ENCODE measurements at regions not wholly inside any gene's neighbourhood (a gene's known extent, or its start where the extent isn't known, plus 50 kb on each side); places are given as distances from the start of the nearest gene placed in this dataset.

DNA sequence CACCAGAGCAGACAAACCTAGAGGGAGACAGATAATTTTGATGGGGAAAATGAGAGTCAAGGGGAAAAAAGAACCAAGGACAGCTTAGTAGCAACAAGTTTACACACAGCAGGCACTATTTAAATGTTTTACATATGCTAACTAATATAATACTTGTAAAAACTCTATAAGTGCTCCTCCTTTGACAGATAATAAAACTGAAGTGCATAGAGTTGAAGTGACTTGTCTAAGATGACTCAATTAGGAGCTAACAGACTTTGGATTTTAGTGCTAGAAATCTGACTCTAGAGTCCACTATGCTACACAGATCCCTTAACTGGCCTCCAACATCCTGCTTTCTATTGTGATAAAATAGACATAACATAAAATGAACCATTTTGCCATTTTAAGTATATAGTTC, 506.9 kb downstream of the SATB2 start:
- no peaks in the 10 kb centered on the region for H3K4me1 ChIP-seq (ENCODE audit: control insufficient read depth in 1 of 2, low read depth in 2 of 2)
- no peak overlapping the region for H3K4me3 ChIP-seq
- no peaks in the 10 kb centered on the region for H3K9me3 ChIP-seq
- H3K27ac ChIP-seq = no peak overlapping the region
- no peaks in the 10 kb centered on the region for H3K36me3 ChIP-seq
- no peak for DNase-seq (ENCODE audit: low spot score)
- ATAC-seq (ENCODE audit: insufficient number of reproducible peaks, low FRiP score, low read depth) = no peak
- TF ChIP-seq, protein P1, sequence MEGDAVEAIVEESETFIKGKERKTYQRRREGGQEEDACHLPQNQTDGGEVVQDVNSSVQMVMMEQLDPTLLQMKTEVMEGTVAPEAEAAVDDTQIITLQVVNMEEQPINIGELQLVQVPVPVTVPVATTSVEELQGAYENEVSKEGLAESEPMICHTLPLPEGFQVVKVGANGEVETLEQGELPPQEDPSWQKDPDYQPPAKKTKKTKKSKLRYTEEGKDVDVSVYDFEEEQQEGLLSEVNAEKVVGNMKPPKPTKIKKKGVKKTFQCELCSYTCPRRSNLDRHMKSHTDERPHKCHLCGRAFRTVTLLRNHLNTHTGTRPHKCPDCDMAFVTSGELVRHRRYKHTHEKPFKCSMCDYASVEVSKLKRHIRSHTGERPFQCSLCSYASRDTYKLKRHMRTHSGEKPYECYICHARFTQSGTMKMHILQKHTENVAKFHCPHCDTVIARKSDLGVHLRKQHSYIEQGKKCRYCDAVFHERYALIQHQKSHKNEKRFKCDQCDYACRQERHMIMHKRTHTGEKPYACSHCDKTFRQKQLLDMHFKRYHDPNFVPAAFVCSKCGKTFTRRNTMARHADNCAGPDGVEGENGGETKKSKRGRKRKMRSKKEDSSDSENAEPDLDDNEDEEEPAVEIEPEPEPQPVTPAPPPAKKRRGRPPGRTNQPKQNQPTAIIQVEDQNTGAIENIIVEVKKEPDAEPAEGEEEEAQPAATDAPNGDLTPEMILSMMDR (IDR thresholded peaks at IDR 0.05) = no peak
- no peaks in the 10 kb centered on the region for H3K27me3 ChIP-seq (replicated peaks; ENCODE audit: insufficient read depth)

DNA sequence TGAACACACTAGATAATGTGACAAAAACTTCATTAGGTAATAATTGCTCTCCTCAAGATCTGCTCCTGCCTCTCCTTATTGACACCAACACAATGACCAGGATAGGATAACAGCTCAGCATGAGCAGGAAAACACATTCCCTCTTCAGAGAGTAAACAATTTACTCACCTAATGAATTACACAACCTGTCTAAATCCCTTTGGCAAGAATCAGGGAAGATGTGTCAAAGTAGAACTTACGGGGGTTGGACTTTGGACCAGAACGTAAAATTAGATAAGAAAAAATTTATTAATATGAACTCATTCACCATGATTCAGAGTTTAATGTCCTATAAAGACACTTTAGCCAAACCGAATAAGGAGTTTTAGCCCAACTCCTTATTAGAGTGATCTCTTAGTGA, 512.2 kb downstream of the SATB2 start:
- TF ChIP-seq, protein P1 (IDR thresholded peaks at IDR 0.05) = no peak
- no peak for ATAC-seq (ENCODE audit: insufficient number of reproducible peaks, low FRiP score, low read depth)
- Histone ChIP-seq H3K4me3 (no peak overlapping the region), H3K9me3 (no peaks in the 10 kb centered on the region), H3K27ac (no peak overlapping the region), H3K27me3 (replicated peaks; ENCODE audit: insufficient read depth) (no peaks in the 10 kb centered on the region), H3K36me3 (no peaks in the 10 kb centered on the region), H3K4me1 (ENCODE audit: control insufficient read depth in 1 of 2, low read depth in 2 of 2) (no peaks in the 10 kb centered on the region)
- DNase-seq (ENCODE audit: low spot score) = no peak

DNA sequence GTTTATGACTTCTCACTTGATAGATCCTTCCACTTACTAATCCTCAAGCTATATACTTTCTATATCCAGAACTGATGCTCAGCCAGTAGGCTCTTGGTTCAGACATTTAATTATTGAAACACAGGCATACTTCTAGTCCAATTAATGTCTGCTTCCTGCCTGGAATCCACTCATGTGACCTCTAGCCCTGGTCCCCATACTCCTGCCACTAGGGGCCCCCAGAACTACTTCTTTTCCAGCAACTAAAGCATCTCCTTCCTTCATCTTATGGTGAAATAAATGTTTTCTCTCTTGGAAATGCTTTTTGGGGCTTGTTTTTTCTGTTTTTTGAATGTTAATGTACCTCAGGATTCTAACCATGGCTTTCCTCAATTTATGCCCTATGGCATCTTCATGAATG, 527.6 kb downstream of the SATB2 start:
- Histone ChIP-seq H3K4me3 (no peak overlapping the region), H3K27ac (no peak overlapping the region), H3K4me1 (ENCODE audit: control insufficient read depth in 1 of 2, low read depth in 2 of 2) (no peaks in the 10 kb centered on the region), H3K36me3 (no peaks in the 10 kb centered on the region), H3K27me3 (replicated peaks; ENCODE audit: insufficient read depth) (no peaks in the 10 kb centered on the region), H3K9me3 (peaks cover 10% of the 10 kb centered on the region)
- TF ChIP-seq, protein P1 (IDR thresholded peaks at IDR 0.05) = no peak
- DNase-seq (ENCODE audit: low spot score) (no peak), ATAC-seq (ENCODE audit: insufficient number of reproducible peaks, low FRiP score, low read depth) (no peak)

DNA sequence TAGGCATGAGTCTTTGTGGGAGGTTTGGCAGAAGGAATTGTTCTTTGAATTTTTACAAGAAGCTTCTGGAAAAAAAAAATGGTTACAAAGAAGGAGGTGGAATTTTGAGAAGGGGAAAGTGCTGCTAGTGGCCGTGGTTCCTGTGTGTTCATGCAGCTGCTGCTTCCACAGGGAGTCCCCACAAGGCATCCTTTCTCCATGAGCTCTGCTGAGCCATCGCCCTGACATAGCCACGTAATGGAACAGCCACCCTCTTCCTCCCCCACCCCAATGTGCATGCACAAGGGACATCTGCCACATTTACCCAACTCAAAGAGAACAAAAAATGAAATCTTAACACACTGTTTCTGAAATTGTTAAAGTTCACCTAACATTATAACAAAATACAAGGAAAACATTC, 529.7 kb downstream of the SATB2 start:
- peaks cover 7% of the 10 kb centered on the region for H3K9me3 ChIP-seq
- ATAC-seq (ENCODE audit: insufficient number of reproducible peaks, low FRiP score, low read depth) = no peak
- H3K27ac ChIP-seq = no peak overlapping the region
- no peaks in the 10 kb centered on the region for H3K4me1 ChIP-seq (ENCODE audit: control insufficient read depth in 1 of 2, low read depth in 2 of 2)
- no peak for DNase-seq (ENCODE audit: low spot score)
- H3K4me3 ChIP-seq = no peak overlapping the region
- TF ChIP-seq, protein P1 (IDR thresholded peaks at IDR 0.05) = no peak
- H3K36me3 ChIP-seq = no peaks in the 10 kb centered on the region
- no peaks in the 10 kb centered on the region for H3K27me3 ChIP-seq (replicated peaks; ENCODE audit: insufficient read depth)

DNA sequence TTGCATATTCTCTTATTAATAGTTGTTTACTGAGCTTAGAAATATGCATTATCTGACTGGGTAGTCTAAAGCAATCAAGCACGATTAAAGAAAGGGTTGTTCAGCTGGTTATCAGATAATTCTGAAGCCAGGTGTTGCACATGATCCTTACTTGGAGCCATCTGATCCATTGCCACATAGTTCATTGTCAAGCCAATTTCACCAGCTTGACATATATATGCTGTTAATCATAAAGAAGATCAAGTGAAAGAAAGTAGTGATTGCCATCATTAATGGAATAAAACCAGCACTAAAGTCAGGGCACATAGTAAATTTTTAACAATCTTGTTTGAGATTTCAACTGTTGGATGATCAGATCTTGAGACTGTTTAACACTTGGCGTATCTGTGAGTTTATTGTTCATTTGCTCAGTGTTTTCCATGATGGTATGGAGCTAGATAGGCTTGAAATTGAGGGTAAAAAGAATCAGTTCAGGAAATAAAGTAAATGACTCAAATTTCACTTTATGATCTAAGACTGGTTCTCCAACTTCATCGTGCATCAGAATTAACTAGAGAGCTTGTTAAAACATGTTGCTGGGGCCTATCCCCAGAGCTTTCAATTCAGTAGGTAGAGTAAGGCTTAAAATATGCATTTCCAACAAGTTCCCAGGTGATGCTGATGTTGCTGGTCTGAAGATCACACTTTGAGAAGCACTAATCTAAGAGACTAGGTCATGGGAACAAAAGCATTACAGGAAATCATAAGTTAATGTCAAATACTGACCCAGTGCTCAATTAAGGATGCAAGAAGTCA, 539.6 kb downstream of the SATB2 start:
- TF ChIP-seq, protein P1 (IDR thresholded peaks at IDR 0.05) = no peak
- H3K4me1 ChIP-seq (ENCODE audit: control insufficient read depth in 1 of 2, low read depth in 2 of 2) = no peaks in the 10 kb centered on the region
- no peak overlapping the region for H3K4me3 ChIP-seq
- peaks cover 2% of the 10 kb centered on the region for H3K9me3 ChIP-seq
- no peak for ATAC-seq (ENCODE audit: insufficient number of reproducible peaks, low FRiP score, low read depth)
- no peaks in the 10 kb centered on the region for H3K36me3 ChIP-seq
- no peak for DNase-seq (ENCODE audit: low spot score)
- no peak overlapping the region for H3K27ac ChIP-seq
- H3K27me3 ChIP-seq (replicated peaks; ENCODE audit: insufficient read depth) = no peaks in the 10 kb centered on the region
